GM12873 (cell line): ENCODE measurements at regions not wholly inside any gene's neighbourhood (a gene's known extent, or its start where the extent isn't known, plus 50 kb on each side); places are given as distances from the start of the nearest gene placed in this dataset.

Experiments used
- CTCF ChIP-seq: IDR thresholded peaks from 2 replicates; pipeline ENCODE4 v1.5.1; 2012; ENCODE audit warnings: low read depth, mild to moderate bottlenecking, moderate library complexity, low read length, control low read depth; ENCODE audit not compliant: insufficient read depth; ENCODE audit errors: missing control alignments

GRCh38 chr12:76201316-76201715, 116.8 kb upstream of the NAP1L1 start:
- no peak for TF ChIP-seq CTCF

GRCh38 chr12:76199808-76200207, 115.3 kb upstream of the NAP1L1 start:
- no peak for TF ChIP-seq CTCF

- TF ChIP-seq CTCF, result no peak
Measured at GRCh38 chr12:76198839-76199238, 114.4 kb upstream of the NAP1L1 start.

- TF ChIP-seq CTCF, result no peak
Measured at GRCh38 chr12:76197283-76197682, 112.8 kb upstream of the NAP1L1 start.

GRCh38 chr12:76195920-76196319, 111.4 kb upstream of the NAP1L1 start:
- TF ChIP-seq CTCF, result no peak

GRCh38 chr12:76194724-76195123, 110.2 kb upstream of the NAP1L1 start:
- no peak for TF ChIP-seq CTCF

GRCh38 chr12:76193961-76194360, 109.5 kb upstream of the NAP1L1 start:
- TF ChIP-seq CTCF, result no peak
